Muscle of arm (tissue), 1 donor: ENCODE measurements at regions not wholly inside any gene's neighbourhood (a gene's known extent, or its start where the extent isn't known, plus 50 kb on each side); places are given as distances from the start of the nearest gene placed in this dataset.
A peak's percentile ranks its signal among the peaks of the same experiment; 100 is the strongest.
"Not testable (repeated sequence)": the region's sequence is repeated elsewhere in the genome, so short reads cannot be mapped to it uniquely, and the experiment has no call there.

Experiments
- DNase-seq: peaks from one replicate; pipeline ENCODE4 v3.0.0-alpha.2; 2013

DNA sequence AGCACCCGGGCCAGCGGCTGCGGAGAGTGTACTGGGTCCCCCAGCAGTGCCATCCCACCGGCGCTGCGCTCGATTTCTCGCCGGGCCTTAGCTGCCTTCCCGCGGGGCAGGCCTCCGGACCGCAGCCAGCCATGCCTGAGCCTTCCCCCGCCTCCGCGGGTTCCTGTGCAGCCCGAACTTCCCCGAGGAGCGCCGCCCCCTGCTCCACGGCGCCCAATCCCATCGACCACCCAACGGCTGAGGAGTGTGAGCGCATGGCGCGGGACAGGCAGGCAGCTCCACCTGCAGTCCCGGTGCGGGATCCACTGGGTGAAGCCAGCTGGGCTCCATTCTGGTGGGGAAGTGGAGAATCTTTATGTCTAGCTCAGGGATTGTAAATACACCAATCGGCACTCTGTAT lies 325.4 kb downstream of the PPP1R3A start:
- not testable (repeated sequence) for DNase-seq

GRCh38 chr7:113592924-113593323 lies 325.9 kb downstream of the PPP1R3A start:
- not testable (repeated sequence) for DNase-seq

DNA sequence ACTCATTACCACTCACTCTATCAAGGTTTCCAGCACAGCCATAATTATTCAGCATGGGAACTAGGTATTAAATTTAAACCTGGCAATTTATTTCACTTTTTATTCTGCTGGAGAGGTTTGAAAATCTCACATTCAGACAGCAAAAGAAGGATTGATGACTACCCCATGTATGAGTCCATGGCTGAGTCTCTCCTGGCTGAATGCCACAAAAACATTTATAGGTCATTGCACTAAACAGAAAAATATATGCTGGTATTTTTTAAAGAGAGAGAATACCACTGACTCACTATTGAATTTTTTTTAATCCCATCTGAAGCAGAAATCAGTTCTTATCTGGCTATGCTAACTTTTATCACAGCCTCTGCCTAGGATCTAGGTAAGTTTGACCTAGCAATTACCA lies 336.3 kb downstream of the PPP1R3A start:
- DNase-seq: no peak

GRCh38 chr7:113563257-113563656 lies 355.6 kb downstream of the PPP1R3A start:
- not testable (repeated sequence) for DNase-seq

DNA sequence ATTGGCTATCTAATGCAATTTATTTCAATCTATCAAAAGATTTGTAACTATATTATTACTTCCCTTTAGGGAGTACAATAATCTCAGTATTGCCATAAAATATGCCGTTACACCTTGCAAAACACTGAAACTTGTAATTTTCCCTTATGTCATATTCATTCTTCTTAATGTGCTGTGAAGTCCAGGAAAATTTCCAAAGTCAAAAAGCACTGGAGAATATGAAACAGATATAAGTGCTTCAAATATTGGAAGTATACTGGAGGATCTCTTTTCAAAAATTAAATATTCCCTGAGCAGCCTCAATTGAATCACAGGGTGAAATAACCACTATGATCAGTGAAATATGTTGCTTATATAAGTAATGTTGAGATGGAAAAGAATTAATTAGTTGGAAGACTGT lies 356.0 kb downstream of the PPP1R3A start:
- DNase-seq: peak; percentile 43

DNA sequence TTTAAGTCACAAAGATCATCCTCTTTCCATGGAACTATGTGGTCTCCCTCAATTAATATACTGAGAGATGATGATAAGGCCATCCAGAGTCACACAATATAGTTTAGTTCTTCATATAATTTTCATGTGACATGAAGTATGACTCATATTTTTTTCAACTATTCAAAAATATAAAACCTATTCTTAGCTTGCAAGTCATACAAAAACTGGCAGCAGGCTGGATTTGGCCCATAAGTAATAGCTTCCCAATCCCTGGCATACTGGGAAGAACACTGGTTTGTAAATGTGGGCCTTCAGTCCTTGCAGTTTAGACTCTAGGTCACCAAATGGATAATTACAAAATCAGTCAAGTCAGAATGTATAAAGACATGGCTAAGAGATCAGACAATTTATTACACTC lies 356.6 kb downstream of the PPP1R3A start:
- DNase-seq: peak; percentile 4

GRCh38 chr7:113561446-113561845 lies 357.4 kb downstream of the PPP1R3A start:
- DNase-seq: no peak

- no peak for DNase-seq
Observed at GRCh38 chr7:113550966-113551365, 367.8 kb downstream of the PPP1R3A start.

GRCh38 chr7:113548561-113548960 lies 370.2 kb downstream of the PPP1R3A start:
- no peak for DNase-seq

- DNase-seq: no peak
Observed at GRCh38 chr7:113548137-113548536, 370.7 kb downstream of the PPP1R3A start.

DNA sequence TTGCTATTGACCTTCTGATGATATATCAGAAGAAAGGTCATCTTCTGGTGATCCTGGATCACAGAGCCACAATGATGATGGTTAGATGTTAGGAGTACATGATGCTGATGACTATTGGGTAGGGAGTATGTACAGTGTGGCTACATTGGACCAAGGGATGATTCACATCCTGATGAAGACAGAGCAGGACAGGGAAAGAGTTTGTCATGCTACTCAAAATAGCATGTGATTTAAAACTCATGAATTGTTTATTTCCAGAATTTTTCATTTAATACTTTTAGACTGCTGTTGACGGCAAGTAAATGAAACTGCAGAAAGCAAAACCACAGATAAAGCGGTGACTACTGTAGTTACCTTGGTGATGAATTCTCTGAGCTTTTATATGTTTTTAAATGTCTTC lies 397.3 kb downstream of the PPP1R3A start:
- no peak for DNase-seq

- DNase-seq: no peak
Observed at GRCh38 chr7:113519472-113519871, 399.3 kb downstream of the PPP1R3A start.

DNA sequence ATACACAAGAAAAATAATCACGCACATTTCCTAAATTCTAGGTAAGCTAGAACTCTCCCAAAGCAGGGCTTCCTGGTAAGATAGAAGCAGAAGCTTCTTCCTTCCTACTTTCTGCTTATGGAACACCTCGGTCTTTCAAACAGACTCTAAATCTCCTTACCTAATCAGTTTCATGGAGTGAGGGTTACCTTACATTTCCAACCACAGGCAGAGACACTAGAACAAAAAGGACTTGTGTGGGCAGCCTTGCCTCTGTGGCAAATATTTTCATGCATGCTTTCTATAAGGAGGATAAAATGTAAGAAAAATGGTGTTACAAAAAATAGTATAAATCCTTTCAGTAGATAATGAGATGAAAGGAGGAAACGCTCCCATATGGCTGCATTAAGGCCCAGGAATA lies 386.3 kb upstream of the SMIM30 start:
- DNase-seq: no peak

DNA sequence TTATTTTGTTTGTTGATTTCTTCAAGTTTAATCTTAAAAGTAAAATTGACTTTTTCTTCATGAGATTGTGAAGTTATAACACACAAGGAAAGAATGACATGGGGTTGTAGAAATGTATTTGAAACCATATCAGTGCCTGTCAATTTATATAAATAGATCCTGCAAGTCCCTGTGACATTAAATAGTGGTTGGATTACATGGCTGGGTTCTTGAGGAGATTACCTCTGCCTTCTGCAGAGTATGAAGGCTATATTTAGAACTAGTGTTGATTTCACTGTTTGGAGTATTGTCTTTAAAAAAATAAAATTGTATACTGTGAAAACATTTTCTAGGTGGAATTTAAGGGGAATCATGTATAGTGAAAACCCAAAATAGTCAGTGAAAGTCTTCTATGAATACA lies 385.8 kb upstream of the SMIM30 start:
- no peak for DNase-seq

- DNase-seq: not testable (repeated sequence)
Observed at GRCh38 chr7:113496586-113496985, 378.2 kb upstream of the SMIM30 start.

GRCh38 chr7:113494797-113495566 lies 376.6 kb upstream of the SMIM30 start:
- not testable (repeated sequence) for DNase-seq

DNA sequence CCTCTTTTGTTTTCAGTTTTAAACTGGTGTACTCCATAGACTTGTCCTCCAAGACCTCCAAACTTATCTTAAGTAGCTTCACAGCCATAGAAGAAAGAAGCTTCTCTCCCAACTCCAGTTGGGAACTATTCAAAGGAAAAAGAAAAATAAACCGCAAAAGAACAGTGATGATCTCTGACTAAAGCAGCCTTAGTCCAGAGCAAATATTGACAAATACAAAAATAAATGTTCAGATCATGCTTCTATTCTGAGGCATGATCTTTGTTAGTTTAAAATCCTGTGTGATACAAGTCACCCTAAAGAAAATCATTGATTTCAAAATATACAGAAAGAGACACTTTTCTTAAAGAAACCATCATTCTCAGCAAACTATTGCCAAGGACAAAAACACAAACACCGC lies 373.0 kb upstream of the SMIM30 start:
- DNase-seq: no peak

GRCh38 chr7:113487925-113488731 lies 369.8 kb upstream of the SMIM30 start:
- no peak for DNase-seq

GRCh38 chr7:113486548-113486947 lies 368.2 kb upstream of the SMIM30 start:
- DNase-seq: no peak

DNA sequence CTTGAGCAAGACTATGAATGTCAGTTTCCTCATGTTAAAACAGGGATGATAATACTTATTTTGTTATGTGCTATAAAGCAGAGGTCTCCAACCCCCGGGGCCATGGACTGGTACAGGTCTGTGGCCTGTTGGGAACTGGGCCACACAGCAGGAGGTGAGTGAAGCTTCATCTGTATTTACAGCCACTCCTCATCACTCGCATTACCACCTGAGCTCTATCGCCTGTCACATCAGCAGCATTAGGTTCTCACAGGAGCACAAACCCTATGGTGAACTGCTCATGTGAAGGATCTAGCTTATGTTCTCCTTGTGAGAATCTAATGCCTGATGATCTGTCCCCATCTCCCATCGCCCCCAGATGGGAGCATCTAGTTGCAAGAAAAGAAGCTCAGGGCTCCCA lies 365.3 kb upstream of the SMIM30 start:
- DNase-seq: no peak

DNA sequence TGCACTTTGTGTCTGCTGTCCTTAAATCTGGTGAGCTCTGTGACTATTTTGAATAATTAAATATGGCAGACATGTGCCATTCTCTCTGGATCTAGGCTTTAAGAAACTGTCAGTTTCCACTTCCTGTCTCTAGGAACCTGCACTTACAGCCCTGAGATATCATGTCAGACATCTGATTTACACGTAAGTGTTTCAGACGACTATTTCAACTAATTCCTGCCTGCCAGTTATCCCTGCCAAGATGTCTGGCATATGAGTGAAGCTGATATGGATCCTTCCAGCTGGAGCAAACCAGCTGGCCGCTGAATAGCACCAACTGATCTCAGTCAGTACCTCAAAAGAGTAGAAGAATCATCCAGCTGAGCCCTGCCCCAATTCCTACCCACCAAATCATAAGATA lies 362.2 kb upstream of the SMIM30 start:
- DNase-seq: no peak

- DNase-seq: no peak
Observed at GRCh38 chr7:113464096-113464855, 345.9 kb upstream of the SMIM30 start.

DNA sequence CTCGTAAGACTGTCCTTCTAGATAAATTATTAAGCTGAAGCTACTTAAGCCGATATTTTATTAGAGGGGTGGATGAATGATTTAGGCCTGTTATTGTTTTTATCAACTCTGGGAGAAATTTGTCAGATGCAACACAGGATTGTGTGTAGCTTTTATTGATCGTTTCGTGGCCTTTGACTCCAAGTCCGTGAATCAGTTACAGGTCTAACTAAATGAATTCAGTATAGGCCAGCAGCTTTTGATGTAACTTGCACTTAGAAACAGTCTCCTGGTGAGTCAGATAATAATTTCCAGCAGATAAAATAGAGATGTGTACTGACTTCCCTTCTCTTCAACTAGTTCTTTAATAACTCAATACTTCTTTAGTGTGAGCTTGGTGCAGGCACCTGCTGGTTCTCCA lies 341.7 kb upstream of the SMIM30 start:
- no peak for DNase-seq
